LNCaP clone FGC (cell line): ENCODE measurements at regions not wholly inside any gene's neighbourhood (a gene's known extent, or its start where the extent isn't known, plus 50 kb on each side); places are given as distances from the start of the nearest gene placed in this dataset.

Experiments used
- DNase-seq: peaks from one replicate; pipeline ENCODE4 v3.0.0-alpha.2; 2011; ENCODE audit warnings: low read depth
- H3K4me3 ChIP-seq: 2 replicates; pipeline ENCODE4 v1.5.1; 2011; ENCODE audit warnings: mild to moderate bottlenecking, low read depth, low read length, control low read depth
- TF ChIP-seq, protein P1 (sequence below): IDR thresholded peaks from 2 replicates; pipeline ENCODE4 v1.5.1; 2012; ENCODE audit warnings: mild to moderate bottlenecking; ENCODE audit not compliant: control insufficient read depth, insufficient read depth; ENCODE audit errors: extremely low read depth

DNA sequence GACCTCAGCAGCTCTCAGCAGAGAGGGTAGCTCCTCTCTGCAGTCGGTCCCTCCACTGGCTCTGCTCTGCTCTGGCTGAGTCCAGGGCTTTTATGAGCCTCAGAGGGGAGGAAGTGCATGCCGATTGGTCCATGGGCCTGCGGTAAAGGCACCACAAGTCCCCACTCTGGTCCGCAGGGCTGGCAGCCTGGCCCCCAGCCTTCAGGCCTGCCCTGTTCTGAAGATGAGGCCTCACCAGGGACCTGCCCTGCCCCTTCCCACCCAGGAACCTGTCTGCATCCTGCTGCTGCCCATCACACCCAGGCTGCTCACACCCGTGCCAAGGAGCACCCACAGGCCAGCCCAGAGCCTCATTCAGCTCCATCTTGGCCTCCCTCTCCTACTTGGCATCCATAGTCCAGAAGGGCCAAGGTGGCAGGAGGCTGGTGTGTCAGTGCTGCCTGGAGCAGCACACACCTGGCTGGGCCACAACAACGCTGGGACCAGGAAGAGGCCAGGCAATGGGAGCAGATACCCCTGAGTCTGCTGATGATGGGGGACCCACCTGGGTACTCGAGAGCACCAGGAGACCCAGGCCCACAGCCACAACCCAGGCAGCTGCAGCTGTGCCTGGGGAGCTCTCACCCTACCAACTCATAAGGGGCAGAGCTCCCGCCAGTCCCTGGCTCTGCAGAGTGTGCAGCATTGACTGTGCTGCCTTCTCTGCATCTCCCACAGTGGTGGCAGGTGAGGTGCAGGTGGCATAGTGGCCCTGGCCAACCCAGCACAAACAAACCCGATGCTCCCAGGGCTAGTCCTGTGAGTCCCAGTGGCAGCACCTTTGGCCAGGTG lies 191.9 kb upstream of the NUDT6 start:
- TF ChIP-seq, protein P1, sequence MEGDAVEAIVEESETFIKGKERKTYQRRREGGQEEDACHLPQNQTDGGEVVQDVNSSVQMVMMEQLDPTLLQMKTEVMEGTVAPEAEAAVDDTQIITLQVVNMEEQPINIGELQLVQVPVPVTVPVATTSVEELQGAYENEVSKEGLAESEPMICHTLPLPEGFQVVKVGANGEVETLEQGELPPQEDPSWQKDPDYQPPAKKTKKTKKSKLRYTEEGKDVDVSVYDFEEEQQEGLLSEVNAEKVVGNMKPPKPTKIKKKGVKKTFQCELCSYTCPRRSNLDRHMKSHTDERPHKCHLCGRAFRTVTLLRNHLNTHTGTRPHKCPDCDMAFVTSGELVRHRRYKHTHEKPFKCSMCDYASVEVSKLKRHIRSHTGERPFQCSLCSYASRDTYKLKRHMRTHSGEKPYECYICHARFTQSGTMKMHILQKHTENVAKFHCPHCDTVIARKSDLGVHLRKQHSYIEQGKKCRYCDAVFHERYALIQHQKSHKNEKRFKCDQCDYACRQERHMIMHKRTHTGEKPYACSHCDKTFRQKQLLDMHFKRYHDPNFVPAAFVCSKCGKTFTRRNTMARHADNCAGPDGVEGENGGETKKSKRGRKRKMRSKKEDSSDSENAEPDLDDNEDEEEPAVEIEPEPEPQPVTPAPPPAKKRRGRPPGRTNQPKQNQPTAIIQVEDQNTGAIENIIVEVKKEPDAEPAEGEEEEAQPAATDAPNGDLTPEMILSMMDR, result no peak
- no peak for DNase-seq
- H3K4me3 ChIP-seq, result no peak overlapping the region

DNA sequence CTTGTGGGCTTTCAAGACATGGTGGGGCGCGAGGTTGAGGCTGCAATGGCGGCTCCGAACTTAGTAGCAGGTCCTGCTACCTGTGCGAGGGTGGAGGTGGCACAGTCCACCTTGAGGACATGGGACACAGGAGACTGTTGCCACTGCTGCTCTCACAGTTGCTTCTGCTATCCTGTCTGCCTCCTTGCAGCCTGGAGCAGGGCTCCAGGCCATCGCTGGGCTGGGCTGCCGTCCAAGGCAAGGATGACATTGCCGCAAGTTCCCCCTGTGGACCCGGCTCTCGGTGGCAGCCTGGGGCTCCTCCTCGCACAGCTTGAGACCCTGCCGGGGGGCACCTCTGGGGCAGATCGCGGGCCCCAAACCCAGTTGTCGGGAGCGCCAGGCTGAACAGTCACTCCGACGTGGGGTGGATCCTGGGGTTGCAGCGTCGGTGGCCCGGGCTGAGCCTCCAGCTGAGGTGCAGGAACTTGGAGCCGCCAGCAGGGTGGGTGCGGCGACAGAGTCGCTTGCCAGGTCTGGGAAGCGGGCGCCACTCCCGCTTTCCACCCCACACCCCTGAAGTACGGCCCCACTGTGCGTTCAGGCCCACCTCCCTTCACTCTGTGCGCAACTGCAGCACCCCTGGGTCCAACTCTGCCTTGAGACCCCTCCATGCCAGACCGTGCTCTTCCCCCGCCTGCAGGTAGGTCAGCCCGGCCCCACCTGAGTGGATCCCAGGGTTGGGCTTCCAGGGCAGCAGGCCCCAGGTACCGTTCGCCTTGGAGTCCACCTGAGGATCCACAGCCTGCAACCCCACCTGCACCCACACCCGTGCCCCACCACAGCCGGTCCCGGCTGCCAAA lies 192.7 kb upstream of the NUDT6 start:
- TF ChIP-seq, protein P1, result no peak
- no peak overlapping the region for H3K4me3 ChIP-seq
- no peak for DNase-seq

DNA sequence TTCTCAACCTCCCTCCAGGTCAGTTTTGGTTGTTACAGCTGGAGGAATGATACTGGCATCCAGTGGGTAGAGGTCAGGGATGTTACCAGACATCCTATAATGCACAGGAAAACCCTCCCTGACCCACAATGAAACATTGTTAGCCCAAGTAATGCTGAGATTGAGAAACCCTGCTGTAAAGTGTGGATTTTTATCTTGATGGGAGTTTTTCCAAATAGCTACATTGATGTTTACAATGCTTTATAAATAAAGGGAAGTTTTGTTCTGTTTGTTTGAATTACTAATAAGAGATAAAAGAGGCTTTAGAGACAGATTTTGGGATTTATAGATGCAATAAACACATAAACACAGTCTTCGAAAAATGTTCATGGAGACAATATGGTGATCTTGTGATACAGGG lies 194.0 kb upstream of the NUDT6 start:
- H3K4me3 ChIP-seq, result no peak overlapping the region

DNA sequence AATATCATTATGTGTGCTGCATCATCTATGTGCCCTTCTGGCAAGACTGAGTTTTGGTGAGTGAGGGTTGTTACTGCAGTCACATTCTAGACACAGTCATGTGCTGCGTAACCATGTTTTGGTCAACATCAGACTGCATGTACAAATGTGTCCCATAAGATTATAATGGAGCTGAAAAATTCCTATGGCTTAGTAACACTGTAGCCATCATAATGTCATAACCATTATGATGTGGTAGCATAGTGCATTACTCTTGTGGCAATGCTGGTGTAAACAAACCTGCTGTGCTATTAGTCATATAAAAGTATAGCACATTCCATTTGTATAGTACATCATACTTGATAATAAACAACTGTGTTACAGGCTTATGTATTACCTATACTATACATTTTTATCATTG lies 198.1 kb upstream of the NUDT6 start:
- TF ChIP-seq, protein P1, result no peak
- DNase-seq, result no peak

More for the DNA sequence above, 194.0 kb upstream of the NUDT6 start:
- TF ChIP-seq, protein P1, result no peak
- DNase-seq, result peak; percentile 88

DNA sequence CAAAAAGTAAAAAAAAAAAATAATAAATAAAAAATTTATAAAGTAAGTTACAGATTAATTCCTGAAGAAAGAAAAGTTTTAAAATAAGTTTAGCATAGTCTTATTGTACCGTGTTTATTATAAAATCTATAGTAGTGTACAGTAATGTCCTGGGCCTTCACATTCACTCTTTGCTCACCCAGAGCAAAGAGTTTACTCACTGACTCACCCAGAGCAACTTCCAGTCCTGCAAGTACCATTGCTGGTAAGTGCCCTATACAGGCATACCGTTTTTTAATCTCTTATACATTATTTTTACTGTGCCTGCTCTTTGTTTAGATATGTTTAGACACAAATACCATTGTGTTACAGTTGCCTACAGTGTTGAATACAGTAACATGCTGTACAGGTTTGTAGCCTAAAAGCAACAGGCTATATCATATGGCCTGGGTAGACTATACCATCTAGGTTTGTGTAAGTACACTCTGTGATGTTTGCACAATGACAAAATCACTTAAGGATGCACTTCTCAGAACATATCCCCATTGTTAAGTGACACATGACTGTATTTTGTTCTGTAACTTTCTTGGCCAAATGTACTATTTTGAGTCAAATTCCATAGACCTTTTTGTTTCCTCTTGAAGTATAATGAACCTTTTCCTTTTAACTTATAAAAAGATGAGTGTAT lies 199.0 kb upstream of the NUDT6 start:
- TF ChIP-seq, protein P1, result no peak
- H3K4me3 ChIP-seq, result no peak overlapping the region
- peak; percentile 43 for DNase-seq

More for the DNA sequence above, 198.1 kb upstream of the NUDT6 start:
- no peak overlapping the region for H3K4me3 ChIP-seq

DNA sequence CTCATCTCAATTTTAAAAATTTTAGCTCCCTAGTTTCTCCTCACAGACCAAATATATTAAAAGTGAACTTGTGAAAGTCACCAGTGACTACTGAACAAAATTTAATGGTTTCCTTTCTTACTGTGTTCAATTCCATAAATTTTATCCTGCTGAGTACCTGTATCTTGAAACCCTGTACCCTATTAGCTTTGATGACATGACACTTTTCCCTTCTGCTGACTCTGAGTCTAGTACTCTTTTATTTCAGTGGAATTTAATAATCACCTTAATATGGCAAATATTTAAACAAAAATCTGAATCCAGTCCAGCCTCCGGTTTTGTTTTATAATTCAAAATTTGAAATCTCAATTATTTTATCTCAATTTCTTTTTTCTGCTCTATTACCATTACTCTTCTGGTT lies 203.1 kb upstream of the NUDT6 start:
- TF ChIP-seq, protein P1, result no peak
- no peak overlapping the region for H3K4me3 ChIP-seq
- no peak for DNase-seq
